ENCODE measurements at regions not wholly inside any gene's neighbourhood (a gene's known extent, or its start where the extent isn't known, plus 50 kb on each side); places are given as distances from the start of the nearest gene placed in this dataset.

- TF ChIP-seq EP300 (IDR thresholded peaks at IDR 0.05) (no peak), CTCF (IDR thresholded peaks at IDR 0.05) (no peak), POLR2A (IDR thresholded peaks at IDR 0.05) (no peak), POLR2AphosphoS5 (IDR thresholded peaks at IDR 0.05) (no peak)
Measured at GRCh38 chr12:58388261-58388660, 446.9 kb downstream of the ATP23 start.

Measured in gastroesophageal sphincter (tissue), 3 donors.